ENCODE measurements at regions not wholly inside any gene's neighbourhood (a gene's known extent, or its start where the extent isn't known, plus 50 kb on each side); places are given as distances from the start of the nearest gene placed in this dataset.
"Not testable (repeated sequence)": the region's sequence is repeated elsewhere in the genome, so short reads cannot be mapped to it uniquely, and the experiment has no call there.

GRCh38 chr14:103230658-103231334, 103.2 kb upstream of the EIF5 start:
- Mint-ChIP-seq H3K4me1 (ENCODE audit: unreplicated experiment) (peaks cover 21% of the 10 kb centered on the region), H3K36me3 (no peaks in the 10 kb centered on the region)
- no peak for DNase-seq (ENCODE audit: extremely low spot score, unreplicated experiment)

GRCh38 chr14:103231376-103232019, 102.5 kb upstream of the EIF5 start:
- H3K4me1 Mint-ChIP-seq (ENCODE audit: unreplicated experiment) = peaks cover 23% of the 10 kb centered on the region

More at GRCh38 chr14:103230658-103231334, 103.2 kb upstream of the EIF5 start:
- H3K27me3 Mint-ChIP-seq = peaks cover 6% of the 10 kb centered on the region
- no peak overlapping the region for H3K4me3 Mint-ChIP-seq
- no peak overlapping the region for H3K27ac Mint-ChIP-seq
- TF ChIP-seq CTCF (conservative IDR thresholded peaks at IDR 0.05) = no peak
- no peaks in the 10 kb centered on the region for H3K9me3 Mint-ChIP-seq

GRCh38 chr14:103232031-103232808, 101.8 kb upstream of the EIF5 start:
- no peak for DNase-seq (ENCODE audit: extremely low spot score, unreplicated experiment)
- no peaks in the 10 kb centered on the region for H3K36me3 Mint-ChIP-seq
- H3K4me3 Mint-ChIP-seq = no peak overlapping the region
- peaks cover 2% of the 10 kb centered on the region for H3K9me3 Mint-ChIP-seq
- H3K27ac Mint-ChIP-seq = no peak overlapping the region
- peaks cover 3% of the 10 kb centered on the region for H3K27me3 Mint-ChIP-seq
- peaks cover 22% of the 10 kb centered on the region for H3K4me1 Mint-ChIP-seq (ENCODE audit: unreplicated experiment)
- no peak for TF ChIP-seq CTCF (conservative IDR thresholded peaks at IDR 0.05)

More at GRCh38 chr14:103231376-103232019, 102.5 kb upstream of the EIF5 start:
- Mint-ChIP-seq H3K27ac (no peak overlapping the region), H3K9me3 (no peaks in the 10 kb centered on the region), H3K27me3 (peaks cover 3% of the 10 kb centered on the region), H3K4me3 (no peak overlapping the region), H3K36me3 (no peaks in the 10 kb centered on the region)
- TF ChIP-seq CTCF (conservative IDR thresholded peaks at IDR 0.05) = no peak
- DNase-seq (ENCODE audit: extremely low spot score, unreplicated experiment) = no peak

GRCh38 chr14:103232831-103233319, 101.2 kb upstream of the EIF5 start:
- Mint-ChIP-seq H3K4me1 (ENCODE audit: unreplicated experiment) (peaks cover 22% of the 10 kb centered on the region), H3K27me3 (peaks cover 3% of the 10 kb centered on the region), H3K27ac (no peak overlapping the region), H3K4me3 (no peak overlapping the region), H3K36me3 (no peaks in the 10 kb centered on the region), H3K9me3 (peaks cover 6% of the 10 kb centered on the region)
- DNase-seq (ENCODE audit: extremely low spot score, unreplicated experiment) = no peak
- TF ChIP-seq CTCF (conservative IDR thresholded peaks at IDR 0.05) = no peak

- H3K4me1 Mint-ChIP-seq (ENCODE audit: unreplicated experiment) = peaks cover 22% of the 10 kb centered on the region
- peaks cover 3% of the 10 kb centered on the region for H3K27me3 Mint-ChIP-seq
- H3K4me3 Mint-ChIP-seq = no peak overlapping the region
- H3K27ac Mint-ChIP-seq = no peak overlapping the region
- H3K36me3 Mint-ChIP-seq = no peaks in the 10 kb centered on the region
- H3K9me3 Mint-ChIP-seq = peaks cover 6% of the 10 kb centered on the region
- no peak for TF ChIP-seq CTCF (conservative IDR thresholded peaks at IDR 0.05)
- DNase-seq (ENCODE audit: extremely low spot score, unreplicated experiment) = no peak
These were observed 100.7 kb upstream of the EIF5 start for GRCh38 chr14:103233328-103233727.

- H3K27ac Mint-ChIP-seq = peak overlapping the region; percentile 35
- not testable (repeated sequence) for H3K36me3 Mint-ChIP-seq; H3K27me3 Mint-ChIP-seq; H3K4me3 Mint-ChIP-seq; DNase-seq (ENCODE audit: extremely low spot score, unreplicated experiment)
- peaks cover 12% of the 10 kb centered on the region for H3K9me3 Mint-ChIP-seq
- peaks cover 22% of the 10 kb centered on the region for H3K4me1 Mint-ChIP-seq (ENCODE audit: unreplicated experiment)
These were observed 99.2 kb upstream of the EIF5 start for GRCh38 chr14:103234826-103235225.

- H3K36me3 Mint-ChIP-seq; H3K4me3 Mint-ChIP-seq; DNase-seq (ENCODE audit: extremely low spot score, unreplicated experiment); H3K27me3 Mint-ChIP-seq: not testable (repeated sequence)
- Mint-ChIP-seq H3K9me3 (peaks cover 12% of the 10 kb centered on the region), H3K27ac (peak overlapping the region; percentile 35), H3K4me1 (ENCODE audit: unreplicated experiment) (peaks cover 22% of the 10 kb centered on the region)
These were observed 98.5 kb upstream of the EIF5 start for GRCh38 chr14:103235506-103235905.

All from type B pancreatic cell (in vitro differentiated cells).